ENCODE measurements at regions not wholly inside any gene's neighbourhood (a gene's known extent, or its start where the extent isn't known, plus 50 kb on each side); places are given as distances from the start of the nearest gene placed in this dataset.
A peak's percentile ranks its signal among the peaks of the same experiment; 100 is the strongest.
"Not testable (repeated sequence)": the region's sequence is repeated elsewhere in the genome, so short reads cannot be mapped to it uniquely, and the experiment has no call there.

DNA sequence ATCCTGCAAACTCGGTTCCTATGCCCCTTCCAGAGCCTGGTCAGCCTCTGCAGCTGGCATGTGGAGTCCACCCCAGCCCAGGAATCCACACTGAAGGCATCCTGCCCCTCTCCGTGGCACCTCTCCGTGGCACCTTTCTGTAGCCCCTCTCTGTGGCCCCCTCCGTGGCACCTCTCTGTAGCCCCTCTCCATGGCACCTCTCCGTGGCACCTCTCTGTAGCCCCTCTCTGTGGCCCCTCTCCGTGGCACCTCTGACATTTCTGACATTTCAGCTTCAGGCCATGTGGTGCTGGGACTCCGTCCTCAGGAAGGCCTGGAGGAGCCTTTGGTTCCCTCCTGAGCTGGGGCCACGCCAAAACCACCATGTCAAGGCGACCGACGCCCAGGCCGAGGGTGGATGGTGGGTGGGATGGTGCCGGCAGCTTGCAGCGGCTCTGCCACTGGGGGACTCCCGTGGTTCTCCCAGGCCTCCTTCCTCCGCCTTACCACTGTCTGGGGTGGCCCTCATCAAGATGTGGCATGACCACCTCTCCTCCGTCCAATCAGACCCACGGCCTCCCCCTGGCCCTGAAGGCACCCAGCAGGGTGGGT lies 1518.5 kb downstream of the BRD1 start:
- Mint-ChIP-seq H3K27me3 (peaks cover 3% of the 10 kb centered on the region), H3K27ac (no peak overlapping the region), H3K4me1 (no peaks in the 10 kb centered on the region), H3K9me3 (peaks cover 6% of the 10 kb centered on the region), H3K36me3 (no peaks in the 10 kb centered on the region), H3K4me3 (no peak overlapping the region)
- no peak for ATAC-seq (ENCODE audit: low read depth)
- no peak for DNase-seq (ENCODE audit: low spot score in 2 of 2)

DNA sequence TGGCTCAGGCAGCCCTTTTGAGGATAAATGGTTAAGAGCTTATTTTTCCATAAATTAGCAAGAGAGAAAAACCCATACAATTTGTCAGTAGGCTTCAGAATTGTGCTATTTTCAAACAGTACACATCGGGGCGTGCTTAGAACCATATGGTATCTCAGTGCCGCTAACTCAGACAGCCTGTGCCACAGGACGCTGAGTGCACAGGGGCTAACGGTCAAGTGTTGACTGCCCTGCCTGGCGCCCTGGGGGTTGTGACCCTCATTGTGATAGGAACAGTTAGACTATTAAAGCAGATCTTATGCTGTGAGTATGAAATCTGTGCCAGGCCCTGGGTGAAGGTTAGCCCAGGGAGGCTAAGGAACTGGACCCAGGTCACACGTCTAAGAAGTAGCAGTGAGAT lies 1519.7 kb downstream of the BRD1 start:
- no peak overlapping the region for H3K4me3 Mint-ChIP-seq
- peaks cover 3% of the 10 kb centered on the region for H3K27me3 Mint-ChIP-seq
- DNase-seq (ENCODE audit: low spot score in 2 of 2) = no peak
- no peak overlapping the region for H3K27ac Mint-ChIP-seq
- H3K9me3 Mint-ChIP-seq = peaks cover 4% of the 10 kb centered on the region
- no peak for ATAC-seq (ENCODE audit: low read depth)
- H3K36me3 Mint-ChIP-seq = no peaks in the 10 kb centered on the region
- no peaks in the 10 kb centered on the region for H3K4me1 Mint-ChIP-seq

DNA sequence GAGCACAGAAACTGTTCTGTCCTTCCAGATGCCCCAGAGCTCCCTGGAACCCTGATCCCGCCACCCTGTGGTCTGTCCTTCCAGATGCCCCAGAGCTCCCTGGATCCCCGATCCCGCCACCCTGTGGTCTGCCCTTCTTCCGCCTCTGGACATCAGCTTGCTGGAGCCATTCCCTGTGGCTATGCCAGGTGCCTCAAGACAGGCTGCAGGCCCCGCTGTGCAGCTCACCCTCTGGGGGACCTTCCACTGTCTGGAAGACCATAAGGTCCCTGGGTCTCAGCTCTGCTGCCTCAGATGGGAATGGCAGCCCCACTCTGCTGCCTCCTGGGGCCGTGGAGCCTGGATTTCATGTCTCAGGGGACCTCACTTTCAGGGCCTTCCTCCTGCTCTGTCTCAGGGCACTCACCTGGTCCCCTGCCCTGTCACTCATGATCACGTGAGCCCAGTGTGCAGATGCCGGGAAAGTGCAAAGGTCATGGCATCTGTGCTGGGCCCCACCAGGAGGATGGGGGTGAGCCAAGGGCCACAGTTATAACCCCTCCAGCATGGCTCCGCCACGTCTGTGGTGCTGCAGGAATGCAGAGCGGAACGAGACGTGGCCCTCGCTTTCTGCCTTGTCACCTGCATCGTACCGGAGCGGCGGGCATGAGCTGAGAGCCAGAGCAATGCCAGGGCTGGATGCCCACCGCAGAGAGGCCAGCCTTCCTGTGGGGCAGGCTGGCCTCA lies 1520.7 kb downstream of the BRD1 start:
- Mint-ChIP-seq H3K27me3 (peaks cover 5% of the 10 kb centered on the region), H3K4me1 (no peaks in the 10 kb centered on the region), H3K4me3 (no peak overlapping the region), H3K27ac (no peak overlapping the region), H3K9me3 (peaks cover 3% of the 10 kb centered on the region), H3K36me3 (no peaks in the 10 kb centered on the region)
- DNase-seq (ENCODE audit: low spot score in 2 of 2) = no peak
- no peak for ATAC-seq (ENCODE audit: low read depth)

DNA sequence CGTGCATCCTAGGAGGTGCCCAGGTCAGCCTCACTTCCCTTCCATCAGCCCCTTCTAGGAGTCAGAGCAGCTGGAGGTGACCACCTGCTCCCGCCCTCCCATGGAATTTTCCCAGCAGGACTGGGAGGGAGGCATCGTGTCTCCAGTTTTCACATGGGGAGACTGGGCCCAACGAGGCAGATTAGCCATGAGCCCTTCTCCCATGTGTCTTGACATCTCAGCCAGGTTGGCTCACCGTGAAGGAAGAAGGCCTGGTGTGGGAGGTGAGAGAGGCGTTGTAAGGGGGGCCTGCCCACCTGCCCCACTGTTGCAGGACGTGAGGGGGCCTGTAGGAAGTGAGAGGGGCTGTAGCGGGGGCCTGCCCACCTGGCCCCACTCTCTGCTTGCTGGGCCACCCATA lies 1521.4 kb downstream of the BRD1 start:
- no peak for ATAC-seq (ENCODE audit: low read depth)
- H3K27ac Mint-ChIP-seq = no peak overlapping the region
- peaks cover 5% of the 10 kb centered on the region for H3K27me3 Mint-ChIP-seq
- no peak for DNase-seq (ENCODE audit: low spot score in 2 of 2)
- H3K4me1 Mint-ChIP-seq = no peaks in the 10 kb centered on the region
- H3K9me3 Mint-ChIP-seq = peaks cover 3% of the 10 kb centered on the region
- H3K36me3 Mint-ChIP-seq = no peaks in the 10 kb centered on the region
- no peak overlapping the region for H3K4me3 Mint-ChIP-seq

DNA sequence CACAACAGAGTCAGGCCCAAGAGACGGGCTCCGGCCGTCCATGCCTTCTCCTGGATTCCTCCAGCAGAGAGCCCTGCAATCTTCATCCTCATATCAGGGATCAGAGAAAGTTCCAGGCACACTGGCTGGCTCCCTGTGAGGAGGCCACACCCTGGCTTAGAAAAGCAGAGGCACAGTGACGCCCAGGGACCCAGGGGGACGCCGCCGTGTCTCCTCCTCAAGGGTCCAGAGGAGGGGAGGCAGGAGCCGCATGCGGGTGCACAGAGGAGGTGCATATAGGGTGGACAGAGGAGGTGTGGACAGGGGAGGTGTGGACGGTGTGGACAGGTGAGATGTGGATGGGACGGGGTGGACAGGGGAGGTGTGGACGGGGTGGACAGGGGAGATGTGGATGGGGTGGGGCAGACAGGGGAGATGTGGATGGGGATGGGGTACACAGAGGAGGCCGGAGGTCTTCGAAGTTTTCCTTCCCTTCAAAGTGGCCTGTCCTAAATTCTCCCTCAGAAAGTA lies 1521.9 kb downstream of the BRD1 start:
- no peak overlapping the region for H3K27ac Mint-ChIP-seq

DNA sequence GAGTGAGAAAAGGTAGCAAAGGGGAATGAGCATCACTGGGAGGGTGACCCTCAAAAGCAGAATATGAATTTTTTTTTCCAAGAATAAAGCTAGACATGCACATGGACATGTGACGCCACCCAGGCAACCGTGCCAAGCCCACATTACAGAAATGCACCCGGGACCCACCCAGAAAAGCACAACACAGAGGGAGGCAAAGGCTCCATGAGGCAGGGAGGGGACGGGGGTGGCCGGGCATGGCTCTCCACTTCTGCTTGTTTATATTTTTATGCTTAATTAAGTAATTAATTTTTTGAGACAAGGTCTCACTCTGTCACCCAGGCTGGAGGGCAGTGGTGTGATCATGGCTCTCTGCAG lies 1524.3 kb downstream of the BRD1 start:
- peaks cover 12% of the 10 kb centered on the region for H3K27me3 Mint-ChIP-seq
- ATAC-seq (ENCODE audit: low read depth) (no peak), DNase-seq (ENCODE audit: low spot score in 2 of 2) (no peak)
- no peaks in the 10 kb centered on the region for H3K36me3 Mint-ChIP-seq
- no peaks in the 10 kb centered on the region for H3K9me3 Mint-ChIP-seq
- H3K27ac Mint-ChIP-seq = no peak overlapping the region
- H3K4me3 Mint-ChIP-seq = no peak overlapping the region
- no peaks in the 10 kb centered on the region for H3K4me1 Mint-ChIP-seq

More for the DNA sequence above, 1521.9 kb downstream of the BRD1 start:
- Mint-ChIP-seq H3K4me1 (no peaks in the 10 kb centered on the region), H3K9me3 (no peaks in the 10 kb centered on the region), H3K27me3 (peaks cover 5% of the 10 kb centered on the region), H3K4me3 (no peak overlapping the region), H3K36me3 (no peaks in the 10 kb centered on the region)
- ATAC-seq (ENCODE audit: low read depth) = no peak
- no peak for DNase-seq (ENCODE audit: low spot score in 2 of 2)

DNA sequence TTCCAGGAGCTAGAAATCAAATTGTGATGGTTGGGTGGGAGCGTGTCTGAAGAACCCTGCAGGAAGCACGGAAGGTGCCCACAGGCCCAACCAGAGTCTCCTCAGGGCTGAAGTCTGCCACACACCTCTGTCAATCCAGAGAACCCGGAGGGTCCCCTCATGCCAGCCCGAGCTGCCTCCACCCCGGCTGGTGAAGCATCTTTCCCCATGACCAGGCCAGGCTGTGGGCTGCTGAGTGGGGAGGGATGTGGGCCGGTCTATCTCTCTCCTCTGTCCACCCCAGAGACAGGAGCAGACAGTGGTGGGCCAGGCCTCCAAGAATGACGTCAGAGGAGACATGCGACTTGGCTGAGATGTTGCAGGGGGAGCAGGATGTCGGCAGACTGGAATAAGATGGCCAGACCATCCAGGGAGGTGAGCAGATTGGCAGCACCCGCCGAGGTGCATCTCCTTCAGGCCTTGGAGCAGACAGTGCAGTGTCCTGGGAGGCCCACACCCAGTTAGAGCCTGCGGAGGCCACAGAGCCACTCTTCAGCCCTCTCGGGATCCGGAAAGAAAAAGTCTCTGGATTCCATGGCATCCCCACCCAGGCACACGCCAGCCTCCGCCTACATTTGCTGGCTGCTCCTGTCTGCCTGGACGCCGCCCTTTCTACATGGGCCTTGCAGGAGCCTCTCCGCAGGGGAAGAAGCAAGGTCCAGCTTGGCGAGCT lies 1524.9 kb downstream of the BRD1 start:
- no peak overlapping the region for H3K4me3 Mint-ChIP-seq
- no peak overlapping the region for H3K27ac Mint-ChIP-seq
- no peaks in the 10 kb centered on the region for H3K4me1 Mint-ChIP-seq
- ATAC-seq (ENCODE audit: low read depth) (no peak), DNase-seq (ENCODE audit: low spot score in 2 of 2) (no peak)
- no peaks in the 10 kb centered on the region for H3K36me3 Mint-ChIP-seq
- no peaks in the 10 kb centered on the region for H3K9me3 Mint-ChIP-seq
- peaks cover 12% of the 10 kb centered on the region for H3K27me3 Mint-ChIP-seq

DNA sequence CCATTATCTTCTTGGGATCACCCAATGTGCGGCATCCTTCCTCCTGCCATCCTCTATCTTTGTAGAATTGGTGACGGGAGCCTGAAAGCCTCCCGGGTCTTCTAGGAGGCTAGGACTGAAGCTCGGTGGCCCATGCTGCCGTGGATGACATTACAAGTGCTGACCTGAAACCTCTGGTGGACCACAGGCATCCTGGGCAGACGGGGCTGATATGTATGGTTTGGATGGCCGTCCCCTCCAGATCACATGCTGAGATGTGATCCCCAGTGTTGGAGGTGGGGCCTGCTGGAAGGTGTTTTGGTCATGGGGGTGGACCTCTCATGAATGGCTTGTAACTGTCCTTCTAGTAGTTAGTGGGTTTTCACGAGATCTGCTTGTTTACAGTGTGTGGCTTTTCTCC lies 1525.8 kb downstream of the BRD1 start:
- Mint-ChIP-seq H3K36me3 (no peaks in the 10 kb centered on the region), H3K27ac (no peak overlapping the region), H3K27me3 (peaks cover 12% of the 10 kb centered on the region), H3K4me1 (no peaks in the 10 kb centered on the region), H3K9me3 (no peaks in the 10 kb centered on the region), H3K4me3 (no peak overlapping the region)
- DNase-seq (ENCODE audit: low spot score in 2 of 2) (no peak), ATAC-seq (ENCODE audit: low read depth) (no peak)

DNA sequence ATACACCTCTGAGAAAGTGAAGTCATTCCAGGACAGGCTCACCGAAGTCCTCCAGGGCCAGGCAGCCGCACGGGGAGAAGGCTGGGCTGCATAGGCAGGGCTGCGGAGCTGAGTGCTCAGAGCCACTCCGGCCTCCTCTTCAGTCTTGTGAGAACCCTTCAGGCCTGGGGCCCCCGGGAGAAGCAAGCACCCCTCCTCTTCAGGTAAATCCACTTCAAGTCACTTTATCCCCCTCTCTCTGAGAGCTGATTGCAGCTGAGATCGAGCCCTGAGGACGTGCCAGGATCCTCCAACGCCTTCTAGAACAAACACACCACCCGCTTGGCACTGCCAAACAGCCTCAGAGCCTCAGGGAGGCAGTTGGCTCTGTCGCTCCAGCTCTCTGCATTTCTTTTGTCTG lies 1526.3 kb downstream of the BRD1 start:
- ATAC-seq (ENCODE audit: low read depth) (no peak), DNase-seq (ENCODE audit: low spot score in 2 of 2) (no peak)
- Mint-ChIP-seq H3K27me3 (peaks cover 12% of the 10 kb centered on the region), H3K4me1 (no peaks in the 10 kb centered on the region), H3K4me3 (no peak overlapping the region), H3K27ac (no peak overlapping the region), H3K36me3 (no peaks in the 10 kb centered on the region), H3K9me3 (no peaks in the 10 kb centered on the region)

DNA sequence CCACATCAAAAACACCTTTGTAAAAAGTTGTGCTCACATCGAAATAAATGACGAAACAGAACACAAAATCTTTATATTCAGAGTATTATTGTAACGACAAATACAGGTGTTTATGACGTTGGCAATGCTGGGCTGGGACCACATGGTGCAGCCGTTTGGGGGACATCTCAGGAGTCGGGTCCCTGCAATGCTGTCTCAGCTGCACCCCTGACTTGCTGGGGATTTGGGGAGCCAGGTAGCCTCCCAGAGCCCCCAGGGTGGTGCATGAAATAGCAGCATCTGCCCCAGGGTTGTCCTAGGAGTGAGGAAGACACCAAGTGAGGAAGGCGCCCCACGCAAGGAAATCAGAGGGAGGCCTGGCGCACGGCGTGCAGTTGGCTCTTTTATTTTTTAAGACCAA lies 1526.8 kb downstream of the BRD1 start:
- Mint-ChIP-seq H3K4me3 (no peak overlapping the region), H3K36me3 (no peaks in the 10 kb centered on the region), H3K9me3 (no peaks in the 10 kb centered on the region), H3K4me1 (no peaks in the 10 kb centered on the region), H3K27me3 (peaks cover 12% of the 10 kb centered on the region), H3K27ac (no peak overlapping the region)
- DNase-seq (ENCODE audit: low spot score in 2 of 2) = no peak
- no peak for ATAC-seq (ENCODE audit: low read depth)

DNA sequence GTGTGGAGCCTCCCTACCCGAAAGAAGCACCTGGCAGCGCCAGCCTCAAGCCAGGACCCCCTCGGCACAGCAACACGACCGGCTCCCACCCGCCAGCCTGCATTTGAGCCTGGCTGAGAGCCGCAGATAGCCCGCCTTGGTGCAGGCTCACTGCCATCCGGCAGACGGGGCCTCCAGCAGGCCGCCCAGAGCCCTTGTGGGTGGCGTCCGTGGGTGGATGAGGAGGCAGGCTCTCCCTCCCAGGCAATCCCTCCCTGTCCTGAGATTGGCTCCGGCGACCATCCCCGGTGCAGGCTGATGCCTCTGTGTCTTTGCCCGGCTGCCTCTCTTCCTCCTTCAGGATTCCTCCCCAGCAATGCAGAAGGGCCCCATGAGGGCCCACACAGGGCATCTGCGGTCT lies 1527.9 kb downstream of the BRD1 start:
- H3K27me3 Mint-ChIP-seq = peaks cover 9% of the 10 kb centered on the region
- no peaks in the 10 kb centered on the region for H3K4me1 Mint-ChIP-seq
- H3K36me3 Mint-ChIP-seq = no peaks in the 10 kb centered on the region
- H3K27ac Mint-ChIP-seq = no peak overlapping the region
- no peak overlapping the region for H3K4me3 Mint-ChIP-seq
- no peaks in the 10 kb centered on the region for H3K9me3 Mint-ChIP-seq
- ATAC-seq (ENCODE audit: low read depth) (no peak), DNase-seq (ENCODE audit: low spot score in 2 of 2) (no peak)

DNA sequence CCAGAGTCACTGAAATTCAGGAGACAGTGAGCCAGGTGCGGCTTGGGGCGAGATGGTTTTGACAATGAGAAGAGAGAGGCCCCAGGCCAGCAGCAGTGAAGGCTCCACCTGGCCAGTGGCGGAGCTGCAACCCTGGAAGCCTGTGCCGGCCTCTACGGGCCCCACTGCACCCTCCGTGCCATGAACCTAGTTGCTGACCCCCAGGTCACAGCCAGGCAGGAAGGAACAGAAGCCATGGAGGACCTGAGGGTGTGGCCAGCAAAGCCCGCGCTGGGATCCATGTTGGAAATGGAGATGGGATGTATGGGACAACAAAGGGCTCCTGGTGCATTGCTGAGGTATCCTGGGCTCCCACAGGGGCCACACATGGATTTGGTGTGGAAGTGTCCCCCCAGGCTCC lies 1528.5 kb downstream of the BRD1 start:
- Mint-ChIP-seq H3K27ac (no peak overlapping the region), H3K4me3 (no peak overlapping the region), H3K4me1 (no peaks in the 10 kb centered on the region), H3K27me3 (peaks cover 9% of the 10 kb centered on the region), H3K36me3 (no peaks in the 10 kb centered on the region), H3K9me3 (no peaks in the 10 kb centered on the region)
- DNase-seq (ENCODE audit: low spot score in 2 of 2) (peak in 1 of 2 donors; percentile 2), ATAC-seq (ENCODE audit: low read depth) (no peak)

DNA sequence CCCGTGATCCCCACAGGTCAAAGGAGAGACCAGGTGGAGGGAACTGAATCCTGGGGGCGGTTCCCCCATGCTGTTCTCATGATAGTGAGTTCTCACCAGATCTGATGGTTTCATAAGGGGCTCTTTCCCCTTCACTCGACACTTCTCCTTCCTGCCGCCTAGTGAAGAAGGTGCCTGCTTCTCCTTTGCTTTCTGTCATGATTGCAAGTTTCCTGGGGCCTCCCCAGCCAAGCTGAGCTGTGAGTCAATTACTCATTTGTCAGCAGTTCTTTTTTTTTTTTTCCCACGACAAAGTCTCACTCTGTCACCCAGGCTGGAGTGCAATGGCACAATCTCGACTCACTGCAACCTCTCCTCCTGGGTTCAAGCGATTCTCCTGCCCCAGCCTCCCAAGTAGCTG lies 1530.4 kb downstream of the BRD1 start:
- ATAC-seq (ENCODE audit: low read depth) = no peak
- H3K9me3 Mint-ChIP-seq = peaks cover 3% of the 10 kb centered on the region

DNA sequence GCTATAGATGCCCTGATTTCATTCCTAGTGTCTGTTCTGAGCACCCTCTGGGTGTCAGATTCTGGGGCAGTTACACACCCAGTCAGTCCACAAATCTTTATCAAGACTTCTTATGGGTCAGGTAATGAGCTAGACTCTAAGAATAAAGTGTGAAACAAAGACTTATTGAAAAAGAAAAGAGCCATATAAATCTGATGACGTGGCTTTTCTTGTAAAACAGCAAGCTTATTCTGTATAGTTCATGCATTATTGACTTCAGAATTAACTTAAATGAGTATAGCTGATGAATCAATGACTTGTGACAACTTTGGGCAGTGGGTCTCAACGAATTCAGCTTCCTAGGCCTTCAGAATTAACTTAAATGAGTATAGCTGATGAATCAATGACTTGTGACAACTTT lies 1527.5 kb downstream of the TBC1D22A start:
- not testable (repeated sequence) for H3K4me3 Mint-ChIP-seq; H3K27ac Mint-ChIP-seq; ATAC-seq (ENCODE audit: low read depth); H3K27me3 Mint-ChIP-seq; H3K4me1 Mint-ChIP-seq; DNase-seq (ENCODE audit: low spot score in 2 of 2); H3K36me3 Mint-ChIP-seq
- peaks cover 12% of the 10 kb centered on the region for H3K9me3 Mint-ChIP-seq

More for the DNA sequence above, 1530.4 kb downstream of the BRD1 start:
- Mint-ChIP-seq H3K4me3 (no peak overlapping the region), H3K27me3 (peaks cover 11% of the 10 kb centered on the region), H3K27ac (no peak overlapping the region), H3K36me3 (no peaks in the 10 kb centered on the region), H3K4me1 (peaks cover 2% of the 10 kb centered on the region)
- no peak for DNase-seq (ENCODE audit: low spot score in 2 of 2)
